ENCODE measurements at regions not wholly inside any gene's neighbourhood (a gene's known extent, or its start where the extent isn't known, plus 50 kb on each side); places are given as distances from the start of the nearest gene placed in this dataset.

DNA sequence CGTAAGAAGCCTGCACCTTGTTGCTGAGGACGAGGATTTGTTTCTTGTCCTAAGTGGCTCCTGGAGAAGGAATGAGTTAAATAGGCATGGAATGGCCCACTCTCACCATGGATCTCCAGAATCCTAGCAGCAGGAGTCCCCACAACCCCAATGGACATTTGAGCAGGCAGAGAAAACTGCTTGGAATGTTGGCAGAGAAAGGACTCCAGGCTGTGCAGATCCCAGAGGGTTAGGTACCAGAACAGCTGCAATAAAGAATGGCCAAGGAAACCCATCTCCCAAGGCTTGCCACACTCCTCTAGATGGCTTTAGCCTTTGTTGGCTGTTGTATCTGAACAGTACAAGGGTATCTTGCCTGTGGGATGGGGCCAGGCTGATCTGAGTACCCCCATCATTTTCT lies 1415.7 kb upstream of the ADGRB3 start:
- H3K4me3 ChIP-seq, result no peak overlapping the region
- POLR2A ChIA-PET, result no interaction called here
- ATAC-seq, result no peak
- no peak for DNase-seq (ENCODE audit: low read depth in 1 of 2, low spot score in 1 of 2)
- H3K4me1 ChIP-seq, result no peaks in the 10 kb centered on the region
- H3K27ac ChIP-seq, result no peak overlapping the region
- no peak for FAIRE-seq
- H3K4me2 ChIP-seq, result no peak overlapping the region
- no peak for TF ChIP-seq RARB (CRISPR knock-in tag; IDR thresholded peaks at IDR 0.05)
- TF ChIP-seq, protein P1, sequence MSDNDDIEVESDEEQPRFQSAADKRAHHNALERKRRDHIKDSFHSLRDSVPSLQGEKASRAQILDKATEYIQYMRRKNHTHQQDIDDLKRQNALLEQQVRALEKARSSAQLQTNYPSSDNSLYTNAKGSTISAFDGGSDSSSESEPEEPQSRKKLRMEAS (IDR thresholded peaks at IDR 0.05), result no peak
- H3K9me3 ChIP-seq, result no peaks in the 10 kb centered on the region; the same call in 2 of the 3 replicates
- CTCF ChIA-PET, result no interaction called here
- WGBS (ENCODE audit: missing lambda C conversion rate), result 36% methylated on average over 2 of the region's 2 CpGs

- H3K9me3 ChIP-seq, result no peaks in the 10 kb centered on the region
- TF ChIP-seq HOXA7 (CRISPR knock-in tag; IDR thresholded peaks at IDR 0.05), result no peak
- TF ChIP-seq CBX8 (IDR thresholded peaks at IDR 0.05), result no peak
- TF ChIP-seq MAZ (IDR thresholded peaks at IDR 0.05; ENCODE audit: borderline replicate concordance, low read depth, low read length), result no peak
- TF ChIP-seq FOSL2 (IDR thresholded peaks at IDR 0.05), result no peak
- no peak for TF ChIP-seq FOSL2 (CRISPR knock-in tag; IDR thresholded peaks at IDR 0.05)
- TF ChIP-seq CEBPB (IDR thresholded peaks at IDR 0.05), result no peak
- TF ChIP-seq, protein P2, sequence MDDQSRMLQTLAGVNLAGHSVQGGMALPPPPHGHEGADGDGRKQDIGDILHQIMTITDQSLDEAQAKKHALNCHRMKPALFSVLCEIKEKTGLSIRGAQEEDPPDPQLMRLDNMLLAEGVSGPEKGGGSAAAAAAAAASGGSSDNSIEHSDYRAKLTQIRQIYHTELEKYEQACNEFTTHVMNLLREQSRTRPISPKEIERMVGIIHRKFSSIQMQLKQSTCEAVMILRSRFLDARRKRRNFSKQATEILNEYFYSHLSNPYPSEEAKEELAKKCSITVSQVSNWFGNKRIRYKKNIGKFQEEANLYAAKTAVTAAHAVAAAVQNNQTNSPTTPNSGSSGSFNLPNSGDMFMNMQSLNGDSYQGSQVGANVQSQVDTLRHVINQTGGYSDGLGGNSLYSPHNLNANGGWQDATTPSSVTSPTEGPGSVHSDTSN (IDR thresholded peaks at IDR 0.05), result no peak
- no peak for TF ChIP-seq CHD4 (IDR thresholded peaks at IDR 0.05; ENCODE audit: borderline replicate concordance)
- no peak for TF ChIP-seq GATA3 (IDR thresholded peaks at IDR 0.05; ENCODE audit: borderline replicate concordance)
- TF ChIP-seq NFE2L2 (conservative IDR thresholded peaks at IDR 0.05; ENCODE audit: low read length), result no peak
- H3K4me3 ChIP-seq, result no peak overlapping the region
- no peaks in the 10 kb centered on the region for H3K4me1 ChIP-seq
- no peak for FAIRE-seq
- no peak for DNase-seq (ENCODE audit: low read depth in 1 of 2, low spot score in 1 of 2)
- no peak overlapping the region for H3K4me2 ChIP-seq
- ATAC-seq, result no peak
- H3K27ac ChIP-seq, result no peak overlapping the region
- CTCF ChIA-PET, result no interaction called here
- POLR2A ChIA-PET, result no interaction called here
These were observed 1422.5 kb upstream of the ADGRB3 start for GRCh38 chr6:67212584-67212983.

- CTCF ChIA-PET, result no interaction called here
- TF ChIP-seq SREBF2 (IDR thresholded peaks at IDR 0.05) (no peak), ZFP36 (IDR thresholded peaks at IDR 0.05; ENCODE audit: borderline replicate concordance, partially characterized antibody) (no peak), USF2 (IDR thresholded peaks at IDR 0.05) (no peak), MAFK (IDR thresholded peaks at IDR 0.05; ENCODE audit: partially characterized antibody) (no peak), FOSB (CRISPR knock-in tag; IDR thresholded peaks at IDR 0.05) (no peak), FOSL2 (IDR thresholded peaks at IDR 0.05) (no peak), FOSL2 (CRISPR knock-in tag; IDR thresholded peaks at IDR 0.05) (no peak), RAD21 (conservative IDR thresholded peaks at IDR 0.05 in 1 of 2, IDR thresholded peaks at IDR 0.05 in 1 of 2) (no peak), NR3C1 (IDR thresholded peaks at IDR 0.05) (no peak), JUNB (IDR thresholded peaks at IDR 0.05) (no peak), RCOR1 (IDR thresholded peaks at IDR 0.05; ENCODE audit: low read depth, low read length) (no peak), KDM1A (IDR thresholded peaks at IDR 0.05; ENCODE audit: low read depth) (no peak), ATOH8 (CRISPR knock-in tag; IDR thresholded peaks at IDR 0.05; ENCODE audit: low read depth) (no peak), CBX2 (IDR thresholded peaks at IDR 0.05; ENCODE audit: borderline replicate concordance, low read depth) (no peak), JUN (IDR thresholded peaks at IDR 0.05) (no peak), CHD4 (IDR thresholded peaks at IDR 0.05; ENCODE audit: borderline replicate concordance) (no peak)
- Histone ChIP-seq H3K4me3 (no peak overlapping the region), H3K4me1 (no peaks in the 10 kb centered on the region), H3K4me2 (no peak overlapping the region), H3K9me3 (no peaks in the 10 kb centered on the region), H3K27ac (no peak overlapping the region)
- FAIRE-seq (no peak), DNase-seq (ENCODE audit: low read depth in 1 of 2, low spot score in 1 of 2) (no peak), ATAC-seq (no peak)
- POLR2A ChIA-PET, result no interaction called here
- 3% methylated on average over 1 of the region's 1 CpG for WGBS (ENCODE audit: missing lambda C conversion rate)
These were observed 1424.6 kb upstream of the ADGRB3 start for GRCh38 chr6:67210450-67210849.

Data from A549 (cell line).